Smooth muscle cell of the brain vasculature (primary cell): ENCODE measurements at regions not wholly inside any gene's neighbourhood (a gene's known extent, or its start where the extent isn't known, plus 50 kb on each side); places are given as distances from the start of the nearest gene placed in this dataset.

Experiments used
- DNase-seq: peaks from one replicate; pipeline ENCODE4 v3.0.0-alpha.2; 2012; ENCODE audit warnings: low read depth, low spot score

GRCh38 chr2:2571301-2572150, 240.5 kb upstream of the MYT1L start:
- no peak for DNase-seq

DNA sequence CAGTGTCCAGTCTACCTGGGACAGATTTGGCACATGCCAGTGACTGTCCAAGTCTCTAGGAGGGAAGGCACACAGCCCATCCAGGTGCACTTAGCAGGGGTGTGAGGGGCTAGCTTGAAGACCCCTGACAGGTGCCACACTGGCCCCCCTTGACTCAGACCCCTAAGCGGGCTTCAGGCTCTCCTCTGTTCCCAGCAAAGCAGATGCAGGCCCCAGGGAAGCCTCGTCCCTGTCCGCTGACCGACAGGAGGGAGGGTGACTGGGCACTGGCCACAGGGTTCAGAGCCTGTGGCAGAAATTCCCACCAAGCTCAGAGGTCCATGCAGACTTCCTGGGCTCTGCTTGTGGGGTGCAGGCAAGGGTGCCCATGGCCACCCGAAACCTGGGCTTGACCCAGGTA, 239.8 kb upstream of the MYT1L start:
- no peak for DNase-seq

GRCh38 chr2:2570360-2570759, 239.3 kb upstream of the MYT1L start:
- no peak for DNase-seq

GRCh38 chr2:2569836-2570235, 238.8 kb upstream of the MYT1L start:
- DNase-seq, result no peak

DNA sequence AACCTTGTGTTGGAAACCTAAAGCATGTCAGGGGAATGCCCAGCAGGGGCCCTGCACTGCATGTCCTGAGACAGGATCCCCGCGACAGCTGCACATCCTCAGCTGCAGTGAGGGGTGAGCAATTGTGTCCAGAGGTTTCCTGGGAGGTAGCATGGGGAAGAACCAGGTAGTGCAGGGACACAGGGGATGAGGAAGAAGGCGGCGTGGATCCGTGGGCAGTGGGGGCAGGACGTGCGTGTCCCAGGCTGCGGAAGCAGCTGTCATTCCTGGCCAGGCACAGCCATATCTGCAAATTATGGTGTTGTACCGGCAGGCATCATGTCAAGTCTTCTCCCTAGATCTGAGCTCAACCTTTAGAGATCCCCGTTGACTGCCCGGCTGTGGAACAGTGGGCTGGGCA, 238.2 kb upstream of the MYT1L start:
- DNase-seq, result no peak

GRCh38 chr2:2568411-2568810, 237.3 kb upstream of the MYT1L start:
- DNase-seq, result no peak

DNA sequence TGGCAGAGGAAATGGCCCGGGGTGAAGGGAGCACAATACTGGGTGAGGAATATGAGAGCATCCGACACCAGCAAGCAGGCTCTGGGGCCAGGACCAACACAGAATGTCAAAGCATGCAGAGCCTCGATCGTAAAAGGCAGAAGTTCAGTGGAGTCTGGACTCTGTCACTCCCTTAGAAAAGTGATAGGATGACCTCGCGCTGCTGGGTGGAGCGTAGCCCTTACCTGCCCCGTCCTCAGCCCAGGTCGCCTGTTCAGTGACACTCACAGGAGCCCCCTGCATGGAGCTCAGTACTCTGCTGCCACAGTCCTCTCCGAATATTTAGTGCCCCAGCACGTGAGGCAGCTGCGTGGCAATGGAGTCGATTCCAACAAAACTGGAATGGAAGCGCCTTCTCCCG, 236.7 kb upstream of the MYT1L start:
- no peak for DNase-seq

GRCh38 chr2:2566396-2567323, 235.6 kb upstream of the MYT1L start:
- no peak for DNase-seq

GRCh38 chr2:2565671-2566070, 234.6 kb upstream of the MYT1L start:
- DNase-seq, result no peak

DNA sequence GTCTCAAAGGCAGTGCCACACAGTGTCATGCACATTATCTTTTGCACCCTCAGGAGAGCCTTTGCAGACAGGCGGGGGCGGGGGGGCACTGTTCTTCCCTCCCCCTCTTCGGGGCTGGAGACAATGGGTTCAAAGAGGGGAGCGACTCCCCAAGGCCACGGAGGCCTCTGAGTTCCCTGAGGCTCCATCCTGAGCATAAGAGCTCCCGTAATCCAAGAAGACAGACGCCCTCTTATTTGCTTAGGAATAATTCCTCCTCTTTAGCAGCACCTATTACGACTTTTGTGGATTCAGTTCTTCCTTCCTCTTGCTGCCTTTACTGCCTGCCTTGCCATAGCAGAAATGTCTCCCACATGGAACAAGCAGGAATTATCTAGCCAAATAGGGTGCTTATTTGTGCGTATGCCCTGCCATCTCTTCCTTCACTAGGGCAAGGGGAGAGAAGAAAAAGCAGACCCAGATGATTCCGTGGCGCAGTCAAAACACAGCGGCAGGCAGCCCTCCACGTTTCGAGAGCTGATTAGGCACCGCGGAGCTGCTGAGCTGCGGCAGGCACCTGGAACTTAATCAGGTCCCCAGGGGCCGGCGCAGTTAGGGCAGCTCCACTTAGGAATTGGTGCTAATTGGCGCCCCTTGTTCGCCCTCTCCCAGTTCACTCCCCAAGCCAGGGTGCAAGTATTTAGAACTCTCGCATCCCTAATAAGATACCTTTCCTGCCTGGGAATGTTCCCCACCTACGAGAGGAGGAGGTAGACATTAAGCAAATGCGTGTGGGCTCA, 233.4 kb upstream of the MYT1L start:
- DNase-seq, result no peak

GRCh38 chr2:2563309-2563860, 232.3 kb upstream of the MYT1L start:
- DNase-seq, result no peak

DNA sequence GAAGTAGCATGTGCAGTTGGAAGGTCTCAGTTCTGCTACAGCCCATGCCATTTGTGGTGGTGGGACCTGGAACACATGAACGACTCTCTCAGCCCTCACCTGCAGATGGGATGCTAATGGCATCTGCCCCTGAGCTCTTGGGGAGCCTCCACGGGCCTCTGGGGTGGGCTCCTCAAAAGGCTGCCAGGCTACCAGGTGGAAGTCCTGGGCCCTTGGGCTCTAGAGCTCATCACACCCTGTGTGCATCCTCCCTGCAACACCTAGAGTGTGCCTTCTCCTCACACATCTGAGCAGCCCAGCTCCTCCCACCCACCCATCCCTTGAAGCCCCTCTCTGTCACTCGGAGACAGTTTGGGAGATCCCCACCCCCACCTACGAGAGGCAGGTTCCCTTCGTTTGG, 231.8 kb upstream of the MYT1L start:
- no peak for DNase-seq

GRCh38 chr2:2561346-2562095, 230.4 kb upstream of the MYT1L start:
- no peak for DNase-seq

- DNase-seq, result no peak
Measured at GRCh38 chr2:2560374-2561015, 229.4 kb upstream of the MYT1L start.

DNA sequence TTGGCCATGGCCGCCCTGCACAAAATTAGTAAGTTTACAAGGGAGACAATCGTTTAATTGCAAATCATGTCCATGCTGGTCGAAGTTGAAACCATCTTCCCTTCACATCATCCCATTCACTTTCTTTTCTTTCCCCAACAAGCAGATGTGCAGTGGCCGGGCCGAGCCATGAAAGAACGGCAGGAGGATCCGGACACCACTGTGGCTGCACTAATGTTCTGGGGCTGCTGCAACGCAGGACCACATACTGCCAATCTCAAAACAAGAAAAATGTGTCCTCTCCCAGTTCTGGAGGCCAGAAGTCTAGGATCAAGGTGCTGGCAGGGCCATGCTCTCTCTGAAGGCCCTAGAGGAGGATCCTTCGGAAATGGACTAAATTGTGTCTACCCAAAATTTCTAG, 227.4 kb upstream of the MYT1L start:
- DNase-seq, result no peak

- DNase-seq, result no peak
Measured at GRCh38 chr2:2557475-2557874, 226.4 kb upstream of the MYT1L start.

DNA sequence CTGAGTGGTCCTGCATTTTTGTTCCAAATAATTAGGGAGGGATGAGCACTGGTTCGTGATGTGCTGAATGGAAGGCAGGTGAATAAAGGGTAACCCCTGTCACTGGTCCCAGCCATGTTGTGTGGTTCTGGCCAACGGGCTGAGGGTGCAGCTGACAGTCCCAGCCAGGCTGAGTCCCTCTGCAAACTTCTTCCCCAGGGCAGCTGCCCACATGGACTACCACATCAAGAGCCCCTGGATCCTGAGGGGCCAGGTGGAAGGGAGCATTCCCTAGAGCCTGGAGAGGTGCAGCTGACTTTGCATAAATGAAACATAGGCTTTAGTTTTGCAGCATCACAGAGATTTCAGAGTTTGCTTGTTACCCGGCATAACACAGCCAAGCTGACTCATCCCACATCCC, 219.8 kb upstream of the MYT1L start:
- no peak for DNase-seq

DNA sequence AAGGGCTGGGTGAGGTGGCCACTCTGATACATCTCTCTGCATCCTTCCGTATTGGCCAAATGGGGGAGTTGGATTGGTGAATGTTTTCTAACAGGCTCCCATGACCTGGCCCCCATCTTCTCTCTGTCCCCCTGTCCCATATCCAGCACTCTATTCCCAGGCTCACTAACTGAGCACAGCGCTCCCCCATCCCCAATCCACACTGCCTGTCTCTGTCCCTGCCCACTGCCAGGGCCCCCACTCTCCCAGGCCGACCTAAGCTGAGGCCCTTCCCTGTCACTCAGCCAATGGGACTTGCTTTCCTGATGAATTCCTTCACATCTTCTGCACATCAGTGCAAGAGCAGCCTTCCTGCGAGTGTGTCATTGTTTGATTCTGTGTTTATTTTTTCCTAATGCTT, 216.8 kb upstream of the MYT1L start:
- no peak for DNase-seq

GRCh38 chr2:2547451-2547850, 216.4 kb upstream of the MYT1L start:
- no peak for DNase-seq

DNA sequence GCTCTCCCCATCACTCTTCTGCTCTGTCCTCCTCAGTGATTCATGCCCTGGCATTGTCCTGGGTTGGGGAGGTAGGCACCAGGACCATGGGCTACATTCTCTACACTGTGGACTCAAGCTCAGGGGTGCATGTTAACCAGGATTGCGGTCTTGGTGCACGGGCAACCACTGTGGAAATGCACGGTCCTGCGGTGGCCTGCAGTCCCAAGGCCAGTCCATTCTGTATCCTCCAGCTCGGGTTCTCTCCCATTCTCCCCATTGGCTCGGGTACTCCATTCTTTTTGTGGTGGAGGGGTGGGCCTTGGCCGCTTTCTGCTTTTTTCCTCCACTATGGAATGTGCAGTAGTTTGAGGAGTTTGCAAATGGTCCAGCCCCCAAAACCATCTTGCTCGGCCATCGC, 215.0 kb upstream of the MYT1L start:
- DNase-seq, result no peak
